CMK (cell line): ENCODE measurements at regions not wholly inside any gene's neighbourhood (a gene's known extent, or its start where the extent isn't known, plus 50 kb on each side); places are given as distances from the start of the nearest gene placed in this dataset.

Experiments used
- DNase-seq: peaks from one replicate; pipeline ENCODE4 v3.0.0-alpha.2; 2010; ENCODE audit warnings: low read depth

- no peak for DNase-seq
These were observed 537.3 kb downstream of the TMTC2 start for GRCh38 chr12:83224012-83224411.

- no peak for DNase-seq
These were observed 534.1 kb downstream of the TMTC2 start for GRCh38 chr12:83220774-83221173.

- DNase-seq, result no peak
These were observed 529.5 kb downstream of the TMTC2 start for GRCh38 chr12:83216230-83216629.

- DNase-seq, result no peak
These were observed 527.5 kb downstream of the TMTC2 start for GRCh38 chr12:83214185-83214584.

GRCh38 chr12:83210933-83211332, 524.2 kb downstream of the TMTC2 start:
- no peak for DNase-seq

GRCh38 chr12:83199069-83199468, 512.4 kb downstream of the TMTC2 start:
- no peak for DNase-seq

GRCh38 chr12:83198291-83199015, 511.7 kb downstream of the TMTC2 start:
- no peak for DNase-seq

GRCh38 chr12:83197483-83197914, 510.8 kb downstream of the TMTC2 start:
- DNase-seq, result no peak

- DNase-seq, result no peak
These were observed 510.1 kb downstream of the TMTC2 start for GRCh38 chr12:83196694-83197350.

- DNase-seq, result no peak
These were observed 504.1 kb downstream of the TMTC2 start for GRCh38 chr12:83190631-83191390.

- no peak for DNase-seq
These were observed 499.7 kb downstream of the TMTC2 start for GRCh38 chr12:83186419-83186818.

- no peak for DNase-seq
These were observed 498.5 kb downstream of the TMTC2 start for GRCh38 chr12:83185241-83185640.
